MG63 (cell line): ENCODE measurements at regions not wholly inside any gene's neighbourhood (a gene's known extent, or its start where the extent isn't known, plus 50 kb on each side); places are given as distances from the start of the nearest gene placed in this dataset.

Source experiments
- DNase-seq: peaks from one replicate; pipeline ENCODE4 v3.0.0-alpha.2; 2020
- H3K27me3 ChIP-seq: fragments of 250-450 bp; sonication (Bioruptor Pico); 2 replicates; pipeline ENCODE4 v1.5.1; 2020; ENCODE audit warnings: mild to moderate bottlenecking, moderate library complexity
- H3K36me3 ChIP-seq: fragments of 250-450 bp; sonication (Bioruptor Pico); 2 replicates; pipeline ENCODE4 v1.5.1; 2020; ENCODE audit warnings: mild to moderate bottlenecking, moderate library complexity
- H3K4me3 ChIP-seq: fragments of 250-450 bp; sonication (Bioruptor Pico); 2 replicates; pipeline ENCODE4 v1.5.1; 2020; ENCODE audit warnings: mild to moderate bottlenecking, moderate library complexity
- H3K9me3 ChIP-seq: fragments of 250-450 bp; sonication (Bioruptor Pico); 2 replicates; pipeline ENCODE4 v1.5.1; 2020; ENCODE audit warnings: mild to moderate bottlenecking, moderate library complexity

GRCh38 chr20:17171746-17172280 is 55.0 kb upstream of the PCSK2 start:
- Histone ChIP-seq H3K9me3 (no peaks in the 10 kb centered on the region), H3K36me3 (no peaks in the 10 kb centered on the region), H3K27me3 (no peaks in the 10 kb centered on the region), H3K4me3 (no peak overlapping the region)
- no peak for DNase-seq

DNA sequence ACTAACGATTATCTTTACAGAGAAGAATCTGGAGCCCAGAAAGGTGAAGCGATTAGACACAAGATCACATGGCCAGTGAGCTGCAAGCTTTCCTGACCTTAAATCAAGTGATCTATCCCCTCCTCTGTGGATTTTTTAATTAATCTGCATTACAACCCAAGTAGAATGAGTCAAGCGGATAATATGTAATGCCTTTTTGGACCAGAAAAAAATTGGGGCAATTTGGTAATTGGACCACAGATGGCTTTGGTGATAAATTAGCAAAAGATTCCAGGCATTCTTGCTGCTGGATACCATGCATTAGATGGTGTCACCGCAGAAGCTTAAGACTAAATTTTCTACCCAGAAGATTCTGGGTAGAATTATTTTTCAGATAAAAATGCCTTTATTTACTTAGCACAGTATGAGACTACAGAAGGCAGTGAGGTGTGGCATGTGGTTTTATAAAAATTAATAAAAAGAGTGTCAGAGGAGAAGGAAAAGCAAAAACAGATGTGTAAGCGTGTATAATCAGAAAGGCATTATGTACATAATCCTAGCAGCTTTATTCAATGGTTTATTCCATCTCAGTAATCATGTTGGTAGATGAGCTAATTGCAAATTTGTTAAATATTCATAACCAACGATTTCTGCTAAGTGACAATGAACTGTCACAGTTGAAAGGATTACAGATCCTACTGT is 53.9 kb upstream of the PCSK2 start:
- Histone ChIP-seq H3K4me3 (no peak overlapping the region), H3K9me3 (no peaks in the 10 kb centered on the region), H3K36me3 (no peaks in the 10 kb centered on the region), H3K27me3 (no peaks in the 10 kb centered on the region)
- no peak for DNase-seq
